Ovary (tissue), 3 donors: ENCODE measurements at regions not wholly inside any gene's neighbourhood (a gene's known extent, or its start where the extent isn't known, plus 50 kb on each side); places are given as distances from the start of the nearest gene placed in this dataset.

Experiments used
- EP300 ChIP-seq: sonication (generic); formaldehyde crosslinking; IDR thresholded peaks from one replicate; pipeline ENCODE4 v1.6.1; 2017; ENCODE audit warnings: antibody characterized with exemption
- POLR2A ChIP-seq: fragments of 450-650 bp; IDR thresholded peaks from one replicate; pipeline ENCODE4 v1.6.1; 2017; ENCODE audit warnings: antibody characterized with exemption, mild to moderate bottlenecking, moderate library complexity
- TF ChIP-seq, protein P1 (sequence below), 3 donors: fragments of 450-650 bp in 2 of 3; fragments of 200-600 bp in 1 of 3; IDR thresholded peaks; one replicate each; pipeline versions ENCODE4 v1.5.1 to v1.8.0; 2016 to 2022; ENCODE audit warnings: antibody characterized with exemption in 3 of 3, mild to moderate bottlenecking in 1 of 3
- donor health status: DM: no; HTN: no; CAD: no.

DNA sequence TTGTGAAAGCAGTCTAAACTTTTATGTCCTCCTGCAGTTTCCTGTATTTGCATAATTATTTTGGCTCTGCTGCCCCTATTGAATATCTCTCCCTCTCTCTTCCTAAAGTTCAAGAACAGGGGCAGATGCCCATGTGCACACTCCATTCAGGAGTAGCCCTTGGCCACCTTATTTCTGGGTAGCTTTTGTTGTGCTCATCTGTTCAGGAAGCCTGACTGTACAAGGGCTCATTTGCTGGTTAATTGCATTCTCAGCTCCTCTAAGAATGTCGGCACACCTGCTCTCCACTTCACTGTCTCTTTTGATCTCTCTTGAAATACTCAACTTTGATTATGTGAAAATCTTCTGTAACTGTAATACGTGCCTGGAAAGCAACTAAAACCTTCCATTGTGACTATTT, 1378.8 kb upstream of the CDH8 start:
- TF ChIP-seq, protein P1, sequence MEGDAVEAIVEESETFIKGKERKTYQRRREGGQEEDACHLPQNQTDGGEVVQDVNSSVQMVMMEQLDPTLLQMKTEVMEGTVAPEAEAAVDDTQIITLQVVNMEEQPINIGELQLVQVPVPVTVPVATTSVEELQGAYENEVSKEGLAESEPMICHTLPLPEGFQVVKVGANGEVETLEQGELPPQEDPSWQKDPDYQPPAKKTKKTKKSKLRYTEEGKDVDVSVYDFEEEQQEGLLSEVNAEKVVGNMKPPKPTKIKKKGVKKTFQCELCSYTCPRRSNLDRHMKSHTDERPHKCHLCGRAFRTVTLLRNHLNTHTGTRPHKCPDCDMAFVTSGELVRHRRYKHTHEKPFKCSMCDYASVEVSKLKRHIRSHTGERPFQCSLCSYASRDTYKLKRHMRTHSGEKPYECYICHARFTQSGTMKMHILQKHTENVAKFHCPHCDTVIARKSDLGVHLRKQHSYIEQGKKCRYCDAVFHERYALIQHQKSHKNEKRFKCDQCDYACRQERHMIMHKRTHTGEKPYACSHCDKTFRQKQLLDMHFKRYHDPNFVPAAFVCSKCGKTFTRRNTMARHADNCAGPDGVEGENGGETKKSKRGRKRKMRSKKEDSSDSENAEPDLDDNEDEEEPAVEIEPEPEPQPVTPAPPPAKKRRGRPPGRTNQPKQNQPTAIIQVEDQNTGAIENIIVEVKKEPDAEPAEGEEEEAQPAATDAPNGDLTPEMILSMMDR (IDR thresholded peaks at IDR 0.05) = no peak
- TF ChIP-seq POLR2A (no peak), EP300 (no peak)
